ENCODE measurements at regions not wholly inside any gene's neighbourhood (a gene's known extent, or its start where the extent isn't known, plus 50 kb on each side); places are given as distances from the start of the nearest gene placed in this dataset.
"Not testable (repeated sequence)": the region's sequence is repeated elsewhere in the genome, so short reads cannot be mapped to it uniquely, and the experiment has no call there.

DNA sequence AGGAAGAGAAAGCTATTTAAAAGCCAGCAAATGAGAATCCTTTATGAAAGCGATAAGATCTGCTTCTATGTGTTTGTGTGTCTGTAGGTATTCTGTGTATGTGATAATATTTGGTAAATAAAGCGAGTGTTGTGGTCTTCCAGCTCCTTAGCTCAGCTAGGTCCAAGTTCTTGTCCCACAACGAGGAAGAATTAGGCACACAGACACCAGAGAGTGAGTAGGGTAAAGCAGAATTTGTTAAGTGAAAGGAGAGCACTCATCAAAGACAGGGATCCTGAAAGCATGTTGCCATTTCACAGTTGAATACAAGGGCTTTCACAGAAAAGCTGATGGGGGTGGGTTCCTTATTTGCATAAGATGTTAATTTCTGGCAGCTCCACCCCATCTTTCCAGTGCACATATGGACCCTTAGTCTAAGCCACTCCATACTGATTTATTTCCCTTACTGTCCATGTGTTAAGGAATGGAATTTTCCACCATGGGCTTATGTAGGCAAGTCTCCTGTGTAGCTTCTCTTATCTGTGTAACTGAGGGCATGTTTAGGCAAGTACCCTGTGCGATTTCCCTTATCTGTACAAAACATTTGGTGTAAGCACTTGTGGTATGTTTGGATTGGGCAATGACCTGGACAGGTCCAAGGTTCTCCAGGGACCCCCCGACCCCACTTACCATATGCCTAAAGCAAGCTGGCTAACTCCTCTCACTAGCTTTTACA lies 165.9 kb upstream of the VIPR2 start:
- Mint-ChIP-seq H3K36me3 (ENCODE audit: insufficient read depth, unreplicated experiment) (no peaks in the 10 kb centered on the region), H3K27ac (ENCODE audit: unreplicated experiment) (peak overlapping the region; percentile 9), H3K27me3 (ENCODE audit: insufficient read depth, unreplicated experiment) (no peaks in the 10 kb centered on the region), H3K4me3 (ENCODE audit: unreplicated experiment) (peak overlapping the region; percentile 2), H3K4me1 (ENCODE audit: low read depth, unreplicated experiment) (no peaks in the 10 kb centered on the region), H3K9me3 (ENCODE audit: unreplicated experiment) (peaks cover 23% of the 10 kb centered on the region)
- Histone ChIP-seq H3K9me3 (peaks cover 24% of the 10 kb centered on the region), H3K27me3 (replicated peaks; ENCODE audit: control insufficient read depth, insufficient read depth, low read length) (no peaks in the 10 kb centered on the region), H3K4me3 (ENCODE audit: low read depth, low read length) (no peak overlapping the region), H3K4me1 (peaks cover 20% of the 10 kb centered on the region), H3K36me3 (ENCODE audit: control insufficient read depth, insufficient read depth, low read length) (no peaks in the 10 kb centered on the region)
- TF ChIP-seq, protein P1, sequence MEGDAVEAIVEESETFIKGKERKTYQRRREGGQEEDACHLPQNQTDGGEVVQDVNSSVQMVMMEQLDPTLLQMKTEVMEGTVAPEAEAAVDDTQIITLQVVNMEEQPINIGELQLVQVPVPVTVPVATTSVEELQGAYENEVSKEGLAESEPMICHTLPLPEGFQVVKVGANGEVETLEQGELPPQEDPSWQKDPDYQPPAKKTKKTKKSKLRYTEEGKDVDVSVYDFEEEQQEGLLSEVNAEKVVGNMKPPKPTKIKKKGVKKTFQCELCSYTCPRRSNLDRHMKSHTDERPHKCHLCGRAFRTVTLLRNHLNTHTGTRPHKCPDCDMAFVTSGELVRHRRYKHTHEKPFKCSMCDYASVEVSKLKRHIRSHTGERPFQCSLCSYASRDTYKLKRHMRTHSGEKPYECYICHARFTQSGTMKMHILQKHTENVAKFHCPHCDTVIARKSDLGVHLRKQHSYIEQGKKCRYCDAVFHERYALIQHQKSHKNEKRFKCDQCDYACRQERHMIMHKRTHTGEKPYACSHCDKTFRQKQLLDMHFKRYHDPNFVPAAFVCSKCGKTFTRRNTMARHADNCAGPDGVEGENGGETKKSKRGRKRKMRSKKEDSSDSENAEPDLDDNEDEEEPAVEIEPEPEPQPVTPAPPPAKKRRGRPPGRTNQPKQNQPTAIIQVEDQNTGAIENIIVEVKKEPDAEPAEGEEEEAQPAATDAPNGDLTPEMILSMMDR (IDR thresholded peaks at IDR 0.05; ENCODE audit: insufficient read depth in 1 of 2, low read depth in 1 of 2, low read length in 1 of 2, severe bottlenecking in 1 of 2, unreplicated experiment in 1 of 2), result no peak
- intact Hi-C loops (cut with micrococcal nuclease; ENCODE audit: unreplicated experiment), result no loop called here
- CTCF ChIA-PET, result no interaction called here
- POLR2A ChIA-PET, result no interaction called here
- DNase-seq, result peak; percentile 43 to 47
- no TSS peak for BruUV-seq (replicated peaks)

DNA sequence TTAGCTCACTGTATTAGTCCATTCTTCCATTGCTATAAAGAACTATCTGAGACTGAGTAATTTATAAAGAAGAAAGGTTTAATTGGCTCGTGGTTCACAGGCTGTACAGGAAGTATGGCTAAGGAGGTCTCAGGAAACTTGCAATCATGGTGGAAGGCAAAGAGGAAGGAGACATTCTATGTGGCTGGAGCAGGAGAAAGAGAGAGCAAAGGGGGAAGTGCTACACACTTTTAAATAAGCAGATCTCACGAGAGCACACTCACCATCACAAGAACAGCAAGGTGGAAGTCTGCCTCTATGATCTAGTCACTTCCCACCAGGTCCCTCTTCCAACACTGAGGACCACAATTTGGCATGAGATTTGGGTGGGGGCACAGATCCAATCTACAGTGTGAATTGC lies 164.5 kb upstream of the VIPR2 start:
- H3K36me3 ChIP-seq (ENCODE audit: control insufficient read depth, insufficient read depth, low read length); H3K4me3 Mint-ChIP-seq (ENCODE audit: unreplicated experiment); H3K36me3 Mint-ChIP-seq (ENCODE audit: insufficient read depth, unreplicated experiment); POLR2A ChIA-PET; intact Hi-C loops (cut with micrococcal nuclease; ENCODE audit: unreplicated experiment); CTCF ChIA-PET; BruUV-seq (replicated peaks); H3K4me3 ChIP-seq (ENCODE audit: low read depth, low read length); DNase-seq; H3K4me1 Mint-ChIP-seq (ENCODE audit: low read depth, unreplicated experiment); H3K27me3 Mint-ChIP-seq (ENCODE audit: insufficient read depth, unreplicated experiment); H3K27ac Mint-ChIP-seq (ENCODE audit: unreplicated experiment); H3K27me3 ChIP-seq (replicated peaks; ENCODE audit: control insufficient read depth, insufficient read depth, low read length): not testable (repeated sequence)
- peaks cover 14% of the 10 kb centered on the region for H3K4me1 ChIP-seq
- H3K9me3 ChIP-seq, result peaks cover 18% of the 10 kb centered on the region; the same call in 1 of the 2 replicates
- H3K9me3 Mint-ChIP-seq (ENCODE audit: unreplicated experiment), result peaks cover 23% of the 10 kb centered on the region

DNA sequence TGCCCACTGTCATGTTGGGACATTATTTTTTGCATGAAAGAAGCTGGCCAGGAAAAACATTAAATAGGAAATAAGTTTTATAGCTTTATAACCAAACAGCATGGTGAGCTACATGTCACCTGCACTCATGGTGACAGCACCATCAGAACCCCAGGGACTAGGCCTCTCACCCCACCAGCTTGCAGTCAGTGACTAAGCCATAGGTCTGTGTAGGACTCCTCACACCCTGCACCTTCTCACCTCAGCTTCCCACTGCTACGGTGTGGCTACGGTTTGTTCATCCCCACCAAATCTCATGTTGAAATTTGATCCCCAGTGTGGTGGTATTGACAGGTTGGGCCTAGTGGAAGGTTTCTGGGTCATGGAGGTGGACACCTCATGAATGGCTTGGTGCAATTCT lies 161.3 kb upstream of the VIPR2 start:
- DNase-seq, result no peak
- Histone ChIP-seq H3K36me3 (ENCODE audit: control insufficient read depth, insufficient read depth, low read length) (no peaks in the 10 kb centered on the region), H3K9me3 (peaks cover 9% of the 10 kb centered on the region; the same call in 1 of the 2 replicates), H3K27me3 (replicated peaks; ENCODE audit: control insufficient read depth, insufficient read depth, low read length) (no peaks in the 10 kb centered on the region), H3K4me1 (peaks cover 8% of the 10 kb centered on the region), H3K4me3 (ENCODE audit: low read depth, low read length) (no peak overlapping the region)
- Mint-ChIP-seq H3K36me3 (ENCODE audit: insufficient read depth, unreplicated experiment) (no peaks in the 10 kb centered on the region), H3K27ac (ENCODE audit: unreplicated experiment) (no peak overlapping the region), H3K4me3 (ENCODE audit: unreplicated experiment) (no peak overlapping the region), H3K27me3 (ENCODE audit: insufficient read depth, unreplicated experiment) (no peaks in the 10 kb centered on the region), H3K9me3 (ENCODE audit: unreplicated experiment) (peaks cover 32% of the 10 kb centered on the region), H3K4me1 (ENCODE audit: low read depth, unreplicated experiment) (no peaks in the 10 kb centered on the region)
- no TSS peak for BruUV-seq (replicated peaks)
- TF ChIP-seq, protein P1 (IDR thresholded peaks at IDR 0.05; ENCODE audit: insufficient read depth in 1 of 2, low read depth in 1 of 2, low read length in 1 of 2, severe bottlenecking in 1 of 2, unreplicated experiment in 1 of 2), result no peak
- CTCF ChIA-PET, result no interaction called here
- intact Hi-C loops (cut with micrococcal nuclease; ENCODE audit: unreplicated experiment), result no loop called here
- POLR2A ChIA-PET, result no interaction called here

DNA sequence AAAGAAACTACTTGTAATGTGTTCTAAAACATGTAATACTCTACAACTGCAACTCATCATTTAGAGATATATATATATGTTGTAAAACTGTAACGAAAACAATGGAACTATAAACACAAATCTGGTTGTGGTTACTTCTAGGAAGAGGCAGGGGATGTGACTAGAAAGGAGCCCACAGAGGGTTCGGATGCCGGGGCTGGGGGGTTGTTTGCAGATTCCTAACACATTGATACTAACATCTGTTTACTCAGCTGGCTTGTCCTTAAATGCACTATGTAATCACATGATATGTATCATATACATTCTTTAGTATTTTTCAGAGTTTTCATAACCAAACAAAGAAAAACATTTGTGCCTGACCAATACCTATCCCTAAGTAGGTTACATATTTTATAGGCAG lies 160.5 kb upstream of the VIPR2 start:
- H3K4me1 ChIP-seq; H3K9me3 ChIP-seq; H3K27ac Mint-ChIP-seq (ENCODE audit: unreplicated experiment); BruUV-seq (replicated peaks); H3K36me3 Mint-ChIP-seq (ENCODE audit: insufficient read depth, unreplicated experiment); H3K4me1 Mint-ChIP-seq (ENCODE audit: low read depth, unreplicated experiment); H3K27me3 ChIP-seq (replicated peaks; ENCODE audit: control insufficient read depth, insufficient read depth, low read length); POLR2A ChIA-PET; H3K4me3 Mint-ChIP-seq (ENCODE audit: unreplicated experiment); DNase-seq; H3K27me3 Mint-ChIP-seq (ENCODE audit: insufficient read depth, unreplicated experiment); CTCF ChIA-PET; intact Hi-C loops (cut with micrococcal nuclease; ENCODE audit: unreplicated experiment); H3K36me3 ChIP-seq (ENCODE audit: control insufficient read depth, insufficient read depth, low read length); H3K4me3 ChIP-seq (ENCODE audit: low read depth, low read length): not testable (repeated sequence)
- peaks cover 26% of the 10 kb centered on the region for H3K9me3 Mint-ChIP-seq (ENCODE audit: unreplicated experiment)

DNA sequence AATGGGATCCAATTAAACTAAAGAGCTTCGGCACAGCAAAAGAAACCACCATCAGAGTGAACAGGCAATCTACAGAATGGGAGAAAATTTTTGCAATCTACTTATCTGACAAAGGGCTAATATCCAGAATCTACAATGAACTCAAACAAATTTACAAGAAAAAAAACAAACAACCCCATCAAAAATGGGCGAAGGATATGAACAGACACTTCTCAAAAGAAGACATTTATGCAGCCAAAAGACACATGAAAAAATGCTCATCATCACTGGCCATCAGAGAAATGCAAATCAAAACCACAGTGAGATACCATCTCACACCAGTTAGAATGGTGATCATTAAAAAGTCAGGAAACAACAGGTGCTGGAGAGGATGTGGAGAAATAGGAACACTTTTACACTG lies 158.8 kb upstream of the VIPR2 start:
- H3K4me1 Mint-ChIP-seq (ENCODE audit: low read depth, unreplicated experiment); H3K4me3 Mint-ChIP-seq (ENCODE audit: unreplicated experiment); POLR2A ChIA-PET; DNase-seq; H3K9me3 ChIP-seq; H3K27me3 ChIP-seq (replicated peaks; ENCODE audit: control insufficient read depth, insufficient read depth, low read length); H3K4me3 ChIP-seq (ENCODE audit: low read depth, low read length); H3K27ac Mint-ChIP-seq (ENCODE audit: unreplicated experiment); BruUV-seq (replicated peaks); intact Hi-C loops (cut with micrococcal nuclease; ENCODE audit: unreplicated experiment); H3K36me3 ChIP-seq (ENCODE audit: control insufficient read depth, insufficient read depth, low read length); H3K36me3 Mint-ChIP-seq (ENCODE audit: insufficient read depth, unreplicated experiment); H3K4me1 ChIP-seq; H3K27me3 Mint-ChIP-seq (ENCODE audit: insufficient read depth, unreplicated experiment); CTCF ChIA-PET: not testable (repeated sequence)
- peaks cover 22% of the 10 kb centered on the region for H3K9me3 Mint-ChIP-seq (ENCODE audit: unreplicated experiment)
